GM23338 (cell line): ENCODE measurements at regions not wholly inside any gene's neighbourhood (a gene's known extent, or its start where the extent isn't known, plus 50 kb on each side); places are given as distances from the start of the nearest gene placed in this dataset.

Experiments used
- ATAC-seq: fragments of 200-7000 bp; cut with Tn5 transposase; 3 replicates; pipeline ENCODE4 v1.9.1; 2020
- DNase-seq: peaks from one replicate; pipeline ENCODE4 v3.0.0-alpha.2; 2015; ENCODE audit warnings: low spot score
- H2AFZ ChIP-seq: fragments of 200-600 bp; sonication (generic); 2 replicates; pipeline ENCODE4 v1.8.0; 2016; ENCODE audit warnings: antibody characterized with exemption, mild to moderate bottlenecking, moderate library complexity
- H3F3A ChIP-seq: fragments of 200-600 bp; sonication (generic); replicated peaks from 2 replicates; pipeline ENCODE4 v1.8.0; 2017; ENCODE audit warnings: antibody characterized with exemption, mixed run types, low read depth
- H3K27ac ChIP-seq: fragments of 200-600 bp; sonication (generic); 2 replicates; pipeline ENCODE4 v1.6.1; 2016; ENCODE audit warnings: low read depth
- H3K27me3 ChIP-seq: fragments of 200-600 bp; sonication (generic); 2 replicates; pipeline ENCODE4 v1.8.0; 2016; ENCODE audit warnings: mild to moderate bottlenecking, mixed run types, moderate library complexity; ENCODE audit not compliant: insufficient read depth
- H3K36me3 ChIP-seq: fragments of 200-600 bp; sonication (generic); 2 replicates; pipeline ENCODE4 v1.8.0; 2016; ENCODE audit warnings: mild to moderate bottlenecking; ENCODE audit not compliant: insufficient read depth
- H3K4me1 ChIP-seq: fragments of 200-600 bp; sonication (generic); 2 replicates; pipeline ENCODE4 v1.8.0; 2016; ENCODE audit warnings: mild to moderate bottlenecking, moderate library complexity; ENCODE audit not compliant: insufficient read depth
- H3K4me2 ChIP-seq: fragments of 200-600 bp; sonication (generic); 2 replicates; pipeline ENCODE4 v1.7.1; 2017; ENCODE audit warnings: mixed run types
- H3K4me3 ChIP-seq: fragments of 200-600 bp; sonication (generic); 2 replicates; pipeline ENCODE4 v1.6.1; 2016; ENCODE audit warnings: mixed run types
- H3K79me2 ChIP-seq: fragments of 200-600 bp; sonication (generic); replicated peaks from 2 replicates; pipeline ENCODE4 v1.8.0; 2017; ENCODE audit warnings: mild to moderate bottlenecking; ENCODE audit not compliant: insufficient read depth
- H3K9me2 ChIP-seq: fragments of 200-600 bp; sonication (generic); 2 replicates; pipeline ENCODE4 v1.8.0; 2017; ENCODE audit not compliant: insufficient read depth
- H4K20me1 ChIP-seq: fragments of 200-600 bp; sonication (generic); replicated peaks from 2 replicates; pipeline ENCODE4 v1.8.0; 2017; ENCODE audit warnings: mild to moderate bottlenecking; ENCODE audit not compliant: insufficient read depth
- H3K27ac Mint-ChIP-seq: 2 replicates; pipeline ENCODE4 v1.8.0; 2020; ENCODE audit warnings: inconsistent platforms, mild to moderate bottlenecking, moderate library complexity, mixed read lengths
- H3K27me3 Mint-ChIP-seq: 3 replicates; pipeline ENCODE4 v1.8.0; 2022; ENCODE audit warnings: low read depth, mild to moderate bottlenecking, moderate library complexity, mixed read lengths, inconsistent platforms; ENCODE audit not compliant: insufficient read depth, poor library complexity
- H3K36me3 Mint-ChIP-seq: 3 replicates; pipeline ENCODE4 v1.8.0; 2021; ENCODE audit warnings: low read depth, mild to moderate bottlenecking, inconsistent platforms, moderate library complexity, mixed read lengths
- H3K4me1 Mint-ChIP-seq: 3 replicates; pipeline ENCODE4 v1.8.0; 2020; ENCODE audit warnings: mild to moderate bottlenecking, inconsistent platforms, mixed read lengths
- H3K4me3 Mint-ChIP-seq: 3 replicates; pipeline ENCODE4 v1.8.0; 2021; ENCODE audit warnings: moderate library complexity, mild to moderate bottlenecking, inconsistent platforms, mixed read lengths
- H3K9me3 Mint-ChIP-seq: 3 replicates; pipeline ENCODE4 v1.8.0; 2020; ENCODE audit warnings: moderate library complexity, mild to moderate bottlenecking, inconsistent platforms, mixed read lengths
- CREB1 ChIP-seq: fragments of 250-450 bp; sonication (Bioruptor Pico); IDR thresholded peaks from 2 replicates; pipeline ENCODE4 v1.5.0; 2020; ENCODE audit warnings: low read depth, mild to moderate bottlenecking, moderate library complexity
- ETS1 ChIP-seq: IDR thresholded peaks from 2 replicates; pipeline ENCODE4 v1.6.1; 2016; ENCODE audit warnings: antibody characterized with exemption
- EZH2phosphoT487 ChIP-seq: fragments of 200-600 bp; sonication (generic); IDR thresholded peaks from one replicate; pipeline ENCODE4 v1.8.1; 2018; ENCODE audit warnings: antibody characterized with exemption; ENCODE audit not compliant: unreplicated experiment
- JUNB ChIP-seq: IDR thresholded peaks from one replicate; pipeline ENCODE4 v1.6.1; 2016; ENCODE audit warnings: antibody characterized with exemption; ENCODE audit not compliant: unreplicated experiment
- POLR2AphosphoS5 ChIP-seq: IDR thresholded peaks from 2 replicates; pipeline ENCODE4 v1.6.1; 2016; ENCODE audit warnings: antibody characterized with exemption, low read depth
- STAT1 ChIP-seq: IDR thresholded peaks from one replicate; pipeline ENCODE4 v1.6.1; 2016; ENCODE audit warnings: antibody characterized with exemption; ENCODE audit not compliant: unreplicated experiment
- ZNF114 ChIP-seq: fragments of 250-450 bp; sonication (Bioruptor Pico); IDR thresholded peaks from 2 replicates; pipeline ENCODE4 v1.5.0; 2020; ENCODE audit warnings: mild to moderate bottlenecking, moderate library complexity
- ZNF331 ChIP-seq: fragments of 250-450 bp; sonication (Bioruptor Pico); IDR thresholded peaks from 2 replicates; pipeline ENCODE4 v1.5.0; 2020; ENCODE audit warnings: low read depth, mild to moderate bottlenecking, moderate library complexity
- TF ChIP-seq, protein P1 (sequence below): IDR thresholded peaks from one replicate; pipeline ENCODE4 v1.6.1; 2018; ENCODE audit warnings: antibody characterized with exemption; ENCODE audit not compliant: unreplicated experiment
- TF ChIP-seq, protein P2 (sequence below), 2 experiments: fragments of 200-600 bp in 1 of 2; sonication (generic) in 1 of 2; conservative IDR thresholded peaks; 2 replicates each; pipeline versions ENCODE4 v1.5.1 to v1.6.1; 2016 to 2017; ENCODE audit warnings: antibody characterized with exemption in 2 of 2, low read depth in 2 of 2, mild to moderate bottlenecking in 2 of 2, moderate library complexity in 1 of 2

DNA sequence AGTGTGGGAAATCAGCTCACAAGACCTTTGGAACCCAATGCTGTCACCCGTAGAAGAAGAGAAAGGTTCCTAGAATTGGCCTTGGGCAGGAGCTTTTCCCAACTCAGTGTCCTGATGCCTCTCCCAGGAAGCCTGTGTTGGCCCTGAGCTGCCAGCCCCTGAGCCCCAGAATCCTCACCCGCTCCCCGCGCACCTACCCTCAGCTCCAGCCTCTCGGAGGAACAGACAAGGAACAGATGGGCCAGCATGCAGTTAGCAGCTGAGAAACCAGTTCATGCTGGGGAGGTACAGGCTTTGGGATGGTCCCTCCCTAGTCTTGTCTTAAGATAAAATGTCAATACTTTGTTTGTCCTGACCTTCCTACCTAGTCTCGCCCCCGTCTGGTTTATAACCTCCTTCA lies 121.9 kb upstream of the CDH4 start (continued):
- TF ChIP-seq, protein P1, sequence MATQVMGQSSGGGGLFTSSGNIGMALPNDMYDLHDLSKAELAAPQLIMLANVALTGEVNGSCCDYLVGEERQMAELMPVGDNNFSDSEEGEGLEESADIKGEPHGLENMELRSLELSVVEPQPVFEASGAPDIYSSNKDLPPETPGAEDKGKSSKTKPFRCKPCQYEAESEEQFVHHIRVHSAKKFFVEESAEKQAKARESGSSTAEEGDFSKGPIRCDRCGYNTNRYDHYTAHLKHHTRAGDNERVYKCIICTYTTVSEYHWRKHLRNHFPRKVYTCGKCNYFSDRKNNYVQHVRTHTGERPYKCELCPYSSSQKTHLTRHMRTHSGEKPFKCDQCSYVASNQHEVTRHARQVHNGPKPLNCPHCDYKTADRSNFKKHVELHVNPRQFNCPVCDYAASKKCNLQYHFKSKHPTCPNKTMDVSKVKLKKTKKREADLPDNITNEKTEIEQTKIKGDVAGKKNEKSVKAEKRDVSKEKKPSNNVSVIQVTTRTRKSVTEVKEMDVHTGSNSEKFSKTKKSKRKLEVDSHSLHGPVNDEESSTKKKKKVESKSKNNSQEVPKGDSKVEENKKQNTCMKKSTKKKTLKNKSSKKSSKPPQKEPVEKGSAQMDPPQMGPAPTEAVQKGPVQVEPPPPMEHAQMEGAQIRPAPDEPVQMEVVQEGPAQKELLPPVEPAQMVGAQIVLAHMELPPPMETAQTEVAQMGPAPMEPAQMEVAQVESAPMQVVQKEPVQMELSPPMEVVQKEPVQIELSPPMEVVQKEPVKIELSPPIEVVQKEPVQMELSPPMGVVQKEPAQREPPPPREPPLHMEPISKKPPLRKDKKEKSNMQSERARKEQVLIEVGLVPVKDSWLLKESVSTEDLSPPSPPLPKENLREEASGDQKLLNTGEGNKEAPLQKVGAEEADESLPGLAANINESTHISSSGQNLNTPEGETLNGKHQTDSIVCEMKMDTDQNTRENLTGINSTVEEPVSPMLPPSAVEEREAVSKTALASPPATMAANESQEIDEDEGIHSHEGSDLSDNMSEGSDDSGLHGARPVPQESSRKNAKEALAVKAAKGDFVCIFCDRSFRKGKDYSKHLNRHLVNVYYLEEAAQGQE = no peak
- TF ChIP-seq ZNF331 (no peak), ZNF114 (no peak), EZH2phosphoT487 (no peak), ETS1 (no peak), CREB1 (no peak)

DNA sequence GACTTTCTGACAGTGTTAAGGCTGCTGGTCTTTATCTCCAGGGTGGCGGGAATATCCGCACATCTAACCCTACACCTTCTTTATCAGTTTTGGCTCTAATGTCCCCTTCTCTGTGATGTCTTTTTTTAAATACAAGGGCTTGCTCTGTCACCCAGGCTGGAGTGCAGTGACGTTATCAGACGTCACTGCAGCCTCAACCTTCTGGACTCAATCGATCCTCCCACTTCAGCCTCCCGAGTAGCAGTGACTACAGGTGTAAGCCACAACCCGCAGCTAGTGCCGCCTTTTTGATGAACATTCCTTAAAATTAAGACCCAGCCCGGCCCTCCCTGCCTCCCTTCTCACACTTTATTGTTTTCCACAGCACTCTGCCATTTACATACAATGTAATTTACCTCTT lies 120.1 kb upstream of the CDH4 start:
- H2AFZ ChIP-seq = no peak overlapping the region
- H3K9me3 Mint-ChIP-seq = no peaks in the 10 kb centered on the region
- H3K4me3 Mint-ChIP-seq = no peak overlapping the region
- H3K4me1 Mint-ChIP-seq = peaks cover 10% of the 10 kb centered on the region; the same call in 1 of the 3 replicates
- H3K36me3 ChIP-seq = no peaks in the 10 kb centered on the region
- H3K9me2 ChIP-seq = no peaks in the 10 kb centered on the region
- H3K27ac Mint-ChIP-seq = no peak overlapping the region
- no peaks in the 10 kb centered on the region for H4K20me1 ChIP-seq
- H3K27me3 Mint-ChIP-seq = peaks cover 27% of the 10 kb centered on the region
- no peak overlapping the region for H3K4me3 ChIP-seq
- no peak for ATAC-seq
- no peaks in the 10 kb centered on the region for H3K27me3 ChIP-seq
- H3K4me2 ChIP-seq = no peak overlapping the region
- no peaks in the 10 kb centered on the region for H3K79me2 ChIP-seq
- H3K36me3 Mint-ChIP-seq = no peaks in the 10 kb centered on the region
- no peaks in the 10 kb centered on the region for H3K4me1 ChIP-seq
- DNase-seq = no peak
- H3F3A ChIP-seq = no peaks in the 10 kb centered on the region
- H3K27ac ChIP-seq = no peak overlapping the region
- TF ChIP-seq, protein P1 = no peak
- TF ChIP-seq ETS1 = no peak
- no peak for TF ChIP-seq JUNB
- TF ChIP-seq STAT1 = no peak
- TF ChIP-seq EZH2phosphoT487 = no peak
- TF ChIP-seq, protein P2, sequence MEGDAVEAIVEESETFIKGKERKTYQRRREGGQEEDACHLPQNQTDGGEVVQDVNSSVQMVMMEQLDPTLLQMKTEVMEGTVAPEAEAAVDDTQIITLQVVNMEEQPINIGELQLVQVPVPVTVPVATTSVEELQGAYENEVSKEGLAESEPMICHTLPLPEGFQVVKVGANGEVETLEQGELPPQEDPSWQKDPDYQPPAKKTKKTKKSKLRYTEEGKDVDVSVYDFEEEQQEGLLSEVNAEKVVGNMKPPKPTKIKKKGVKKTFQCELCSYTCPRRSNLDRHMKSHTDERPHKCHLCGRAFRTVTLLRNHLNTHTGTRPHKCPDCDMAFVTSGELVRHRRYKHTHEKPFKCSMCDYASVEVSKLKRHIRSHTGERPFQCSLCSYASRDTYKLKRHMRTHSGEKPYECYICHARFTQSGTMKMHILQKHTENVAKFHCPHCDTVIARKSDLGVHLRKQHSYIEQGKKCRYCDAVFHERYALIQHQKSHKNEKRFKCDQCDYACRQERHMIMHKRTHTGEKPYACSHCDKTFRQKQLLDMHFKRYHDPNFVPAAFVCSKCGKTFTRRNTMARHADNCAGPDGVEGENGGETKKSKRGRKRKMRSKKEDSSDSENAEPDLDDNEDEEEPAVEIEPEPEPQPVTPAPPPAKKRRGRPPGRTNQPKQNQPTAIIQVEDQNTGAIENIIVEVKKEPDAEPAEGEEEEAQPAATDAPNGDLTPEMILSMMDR (conservative IDR thresholded peaks at IDR 0.05; ENCODE audit: low read depth in 2 of 2) = no peak
- TF ChIP-seq ZNF114 = no peak
- no peak for TF ChIP-seq POLR2AphosphoS5
